ENCODE measurements at regions not wholly inside any gene's neighbourhood (a gene's known extent, or its start where the extent isn't known, plus 50 kb on each side); places are given as distances from the start of the nearest gene placed in this dataset.

- H3K4me3 ChIP-seq, result no peak overlapping the region
- no peak overlapping the region for H3K27ac ChIP-seq
Observed at GRCh38 chr15:67005294-67005996, 60.0 kb upstream of the SMAD3 start.

- no peak overlapping the region for H3K27ac ChIP-seq
- H3K4me3 ChIP-seq, result no peak overlapping the region
Observed at GRCh38 chr15:67006083-67007065, 59.0 kb upstream of the SMAD3 start.

- Histone ChIP-seq H3K4me3 (no peak overlapping the region), H3K27ac (no peak overlapping the region)
Observed at GRCh38 chr15:67009576-67010569, 55.5 kb upstream of the SMAD3 start.

GRCh38 chr15:67010898-67011616 is 54.3 kb upstream of the SMAD3 start:
- Histone ChIP-seq H3K4me3 (no peak overlapping the region), H3K27ac (no peak overlapping the region)

GRCh38 chr15:67011617-67012005 is 53.8 kb upstream of the SMAD3 start:
- no peak overlapping the region for H3K27ac ChIP-seq

GRCh38 chr15:67013696-67014095 is 51.7 kb upstream of the SMAD3 start:
- no peak overlapping the region for H3K4me3 ChIP-seq
- peak overlapping the region in 2 of 21 experiments; percentile 7 to 13 for H3K27ac ChIP-seq

More at GRCh38 chr15:67011617-67012005, 53.8 kb upstream of the SMAD3 start:
- no peak overlapping the region for H3K4me3 ChIP-seq
